RPMI8226 (cell line): ENCODE measurements at regions not wholly inside any gene's neighbourhood (a gene's known extent, or its start where the extent isn't known, plus 50 kb on each side); places are given as distances from the start of the nearest gene placed in this dataset.
A peak's percentile ranks its signal among the peaks of the same experiment; 100 is the strongest.

ENCODE experiments used
- DNase-seq: peaks from one replicate; pipeline ENCODE4 v3.0.0-alpha.2; 2015

DNA sequence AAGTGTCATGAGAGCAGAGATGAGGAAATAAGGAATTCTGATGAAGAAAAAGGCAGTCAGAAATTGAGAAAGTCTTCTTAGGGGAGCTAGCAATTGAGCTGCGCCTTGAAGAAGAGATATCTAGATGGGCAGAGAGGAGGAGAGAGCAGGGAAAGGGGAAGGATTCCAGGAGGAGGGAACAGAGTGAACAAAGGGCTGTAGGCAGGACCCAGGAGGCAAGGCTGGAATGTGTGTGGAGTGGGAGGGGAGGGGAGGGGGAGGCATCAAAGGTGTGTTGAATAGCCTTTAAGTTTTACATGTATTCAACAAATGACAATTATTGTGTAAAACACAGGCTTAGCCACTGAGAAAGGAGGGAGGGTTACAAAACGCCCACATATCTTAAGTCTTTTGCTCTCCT is 164.5 kb downstream of the TDRD15 start:
- DNase-seq = no peak

DNA sequence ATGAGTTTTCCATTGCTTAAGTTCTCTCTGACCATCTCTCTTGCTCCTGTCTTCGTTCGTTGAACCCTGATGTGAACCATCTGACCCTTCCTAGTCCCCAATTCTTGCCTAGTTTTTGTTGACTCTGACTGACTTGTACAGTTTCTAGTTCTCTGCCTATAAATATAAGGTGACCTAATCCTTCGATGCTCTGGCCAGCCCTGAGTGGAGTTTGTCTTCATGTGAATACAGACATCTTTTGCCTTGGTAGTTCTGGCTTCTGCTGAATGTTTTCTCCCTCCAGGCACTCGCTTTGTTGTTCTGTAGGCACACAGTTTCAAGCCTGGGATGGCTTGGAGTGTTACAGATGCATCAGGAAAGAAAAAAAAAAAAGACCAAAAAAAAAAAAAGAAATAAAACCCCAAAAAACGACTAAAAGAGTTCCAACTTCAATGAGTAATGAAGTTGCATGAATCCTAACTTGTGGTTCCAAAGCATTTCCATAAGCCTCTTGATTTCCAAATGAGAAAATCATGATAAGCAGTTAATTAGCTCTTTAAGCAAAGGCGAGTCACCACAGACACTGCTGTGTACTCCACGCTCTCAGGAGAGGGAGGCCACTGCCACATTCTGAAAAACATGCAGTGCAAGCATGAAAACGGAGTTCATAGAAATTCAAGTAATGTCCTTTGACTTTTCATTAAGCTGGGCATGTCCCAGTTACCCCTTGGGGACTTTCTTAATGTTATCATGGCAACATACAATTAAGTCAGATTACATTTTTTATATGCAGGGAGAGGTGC is 165.2 kb downstream of the TDRD15 start:
- DNase-seq = no peak

DNA sequence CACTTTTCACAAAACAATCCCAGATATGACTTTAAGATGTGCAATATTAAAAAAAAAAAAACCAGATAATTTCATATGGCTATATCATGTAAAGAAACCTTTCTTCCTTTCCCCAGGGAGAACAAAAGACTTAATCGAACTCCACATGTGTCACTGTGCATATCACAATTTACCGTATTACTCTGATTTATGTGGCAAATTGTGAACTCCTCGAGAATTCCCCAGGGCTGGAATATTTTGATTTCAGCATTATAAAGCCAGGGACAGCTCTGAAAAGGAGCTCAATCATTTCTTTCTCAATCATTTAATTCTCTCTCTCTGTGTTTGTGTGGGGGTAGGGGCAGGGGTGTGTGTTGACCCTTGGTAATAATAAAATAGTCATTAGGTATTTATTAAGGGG is 165.8 kb downstream of the TDRD15 start:
- no peak for DNase-seq

DNA sequence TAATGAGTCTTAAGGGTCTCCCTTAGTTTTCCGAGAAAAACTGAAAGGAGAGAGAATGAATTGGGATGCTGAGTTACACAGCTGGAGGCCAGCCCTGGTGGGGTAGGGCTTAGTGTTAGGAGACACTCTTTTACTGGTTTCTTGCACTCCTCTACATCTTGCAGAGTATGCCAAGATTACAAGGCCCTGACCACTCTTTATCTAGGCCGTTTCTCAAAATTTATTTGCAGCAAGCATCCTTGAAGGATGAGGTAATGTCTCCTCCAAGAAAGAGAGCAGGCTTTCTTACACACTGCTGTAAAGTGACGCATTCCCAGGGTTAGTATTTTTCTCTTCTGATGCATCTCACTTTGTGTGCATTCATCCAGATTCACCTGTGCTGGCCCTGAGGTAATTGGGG is 166.2 kb downstream of the TDRD15 start:
- no peak for DNase-seq

DNA sequence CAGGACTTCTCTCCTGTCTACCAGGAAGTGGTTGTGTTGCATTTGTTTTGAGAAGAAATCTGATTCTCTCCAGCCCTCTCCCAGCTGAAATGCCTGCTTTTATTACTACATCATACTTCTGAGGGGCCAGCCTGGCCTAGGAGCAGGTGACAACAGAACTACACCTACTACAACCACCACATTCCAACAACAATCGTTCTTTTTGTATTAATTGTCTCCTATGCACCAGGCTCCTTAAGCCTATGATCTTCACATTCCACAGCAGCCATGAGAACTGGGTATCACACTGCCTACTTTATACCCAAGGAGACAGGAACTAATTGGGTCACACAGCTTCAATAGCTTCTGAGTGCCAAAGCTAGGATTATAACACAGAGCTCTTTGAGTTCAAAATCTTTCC is 167.7 kb downstream of the TDRD15 start:
- no peak for DNase-seq

DNA sequence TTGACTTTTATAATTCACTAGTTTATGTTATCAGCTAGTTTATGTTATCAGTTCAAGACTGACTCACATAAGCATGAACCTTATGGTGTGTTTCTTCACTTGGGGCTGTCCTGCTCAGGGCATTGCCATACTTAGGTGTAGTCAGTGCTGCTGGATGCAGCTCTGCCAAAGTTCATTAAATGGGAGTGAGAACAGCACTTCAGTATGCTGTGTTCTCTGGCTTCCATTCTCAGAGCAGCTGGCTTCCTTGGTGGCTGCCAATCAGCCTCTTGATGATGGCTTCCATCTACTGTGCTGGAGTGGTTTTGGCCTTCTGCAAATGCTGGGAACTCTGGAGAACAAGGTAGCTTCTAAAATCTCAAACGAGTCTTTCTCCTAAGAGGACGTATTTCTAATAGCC is 170.7 kb downstream of the TDRD15 start:
- DNase-seq = no peak

DNA sequence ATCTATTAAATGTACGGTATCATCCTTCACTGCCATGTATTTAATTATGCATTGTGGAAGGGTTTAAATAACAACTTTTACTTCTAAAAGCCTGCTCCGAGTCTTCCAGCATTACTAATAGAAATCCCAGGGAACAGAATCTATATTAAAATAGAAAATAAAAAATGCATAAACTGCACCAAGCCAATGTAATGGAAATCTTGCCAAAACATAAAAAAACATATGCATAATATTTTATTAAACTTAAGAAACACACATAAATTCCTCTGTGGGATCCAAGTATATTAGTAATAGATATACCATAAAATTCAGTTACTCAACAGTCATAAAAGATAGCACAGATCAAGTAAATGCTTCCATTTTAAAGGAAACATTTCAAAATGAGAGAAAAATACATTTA is 175.6 kb downstream of the TDRD15 start:
- no peak for DNase-seq

DNA sequence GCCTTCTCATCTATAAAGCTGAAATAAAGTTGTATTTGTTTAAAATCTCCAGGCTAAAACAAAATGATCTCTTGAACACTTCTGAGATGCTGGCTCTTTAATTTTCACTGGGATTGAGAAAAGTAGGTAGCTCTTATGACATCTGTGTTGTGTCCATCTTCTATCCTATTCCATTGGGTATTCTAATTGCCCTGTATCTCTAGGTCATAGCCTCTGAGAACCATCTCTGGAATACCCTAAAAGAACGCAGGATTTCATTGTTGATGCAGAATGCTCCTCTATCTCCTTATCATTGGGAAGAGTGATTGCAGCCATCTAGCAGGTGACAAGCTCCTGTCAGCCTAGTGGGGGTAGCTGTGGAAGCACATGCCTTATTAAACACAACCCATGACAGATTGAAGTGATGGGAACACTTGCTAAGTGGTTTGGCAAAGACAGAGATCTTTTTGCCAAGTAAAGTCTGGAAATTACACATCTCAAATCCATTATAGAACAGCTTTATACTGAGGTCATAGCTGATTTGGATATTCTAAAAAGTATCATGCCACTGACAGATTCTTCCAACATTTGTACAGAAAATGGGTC is 178.2 kb downstream of the TDRD15 start:
- no peak for DNase-seq

DNA sequence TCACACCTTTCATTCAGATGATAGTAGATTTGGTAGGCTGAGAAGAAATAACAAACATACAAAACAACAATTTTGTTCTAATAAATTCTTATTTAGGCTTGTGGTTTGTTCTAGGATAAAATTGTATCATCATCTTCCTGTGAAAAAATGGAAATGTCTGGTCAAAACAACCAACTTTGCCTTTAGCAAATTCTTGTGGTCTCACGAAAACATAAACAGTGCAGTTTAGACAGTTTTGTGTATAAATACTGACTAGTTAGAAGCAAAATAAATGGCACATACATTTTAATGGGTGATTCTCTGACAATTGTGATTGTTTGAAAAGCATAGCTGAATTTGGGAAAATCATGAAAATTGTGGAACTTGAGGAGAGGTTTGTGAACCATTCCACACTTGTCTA is 180.1 kb downstream of the TDRD15 start:
- DNase-seq = no peak

DNA sequence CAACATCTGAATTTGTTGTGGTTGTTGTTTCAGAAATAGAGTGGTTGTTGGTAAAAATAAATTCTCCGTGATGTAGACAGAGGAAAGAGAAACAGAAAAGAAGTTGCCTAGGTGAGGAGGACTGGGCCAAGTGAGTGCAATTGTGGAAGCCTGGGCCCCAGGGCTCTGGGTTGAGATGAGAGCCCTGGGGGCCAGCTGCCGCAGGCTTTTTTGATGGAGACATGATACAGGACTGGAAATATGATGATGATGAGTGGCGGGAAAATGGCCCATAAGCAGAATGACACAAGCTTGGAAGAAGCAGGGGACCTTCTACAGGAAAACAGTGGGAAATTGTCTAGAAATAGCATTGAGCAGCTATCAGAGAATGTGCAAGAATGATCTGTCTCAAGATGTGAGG is 181.8 kb downstream of the TDRD15 start:
- DNase-seq = no peak

DNA sequence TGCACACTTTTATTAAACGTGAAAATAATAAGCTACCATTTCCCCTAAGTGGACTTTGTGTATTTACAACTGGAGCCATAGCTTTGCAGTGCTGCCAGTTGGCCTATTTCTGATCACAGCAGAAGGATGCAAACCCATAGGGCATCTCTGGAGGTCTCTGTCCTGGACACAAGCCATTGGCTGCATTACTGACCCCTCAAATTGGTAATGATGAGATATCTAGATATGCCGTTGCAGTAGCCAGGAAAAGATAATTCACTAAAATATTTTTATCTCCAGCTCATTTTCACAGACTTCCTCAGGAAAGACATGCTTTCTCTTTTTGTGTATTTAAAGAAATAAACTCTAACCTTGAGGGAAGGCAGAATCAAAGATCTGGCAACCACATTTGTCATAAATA is 182.5 kb downstream of the TDRD15 start:
- no peak for DNase-seq

DNA sequence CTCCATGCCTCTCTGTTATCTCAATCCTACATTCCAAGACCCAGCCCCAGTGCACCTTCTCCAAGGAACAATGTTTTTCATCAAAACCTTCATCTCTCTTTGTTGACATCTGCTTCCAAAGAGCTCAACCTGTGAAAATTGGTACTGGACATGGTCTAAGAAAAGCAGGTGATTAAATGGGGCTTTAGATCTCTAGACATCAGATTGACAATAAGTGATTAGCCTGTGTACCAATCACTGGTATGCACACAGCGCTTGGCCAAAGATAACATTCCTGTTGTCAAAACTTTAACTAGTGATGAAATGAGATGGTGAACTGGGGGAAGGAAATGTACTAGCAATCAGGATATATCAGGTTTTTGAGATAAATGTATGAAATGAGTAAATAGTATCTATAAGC is 183.3 kb downstream of the TDRD15 start:
- DNase-seq = no peak

DNA sequence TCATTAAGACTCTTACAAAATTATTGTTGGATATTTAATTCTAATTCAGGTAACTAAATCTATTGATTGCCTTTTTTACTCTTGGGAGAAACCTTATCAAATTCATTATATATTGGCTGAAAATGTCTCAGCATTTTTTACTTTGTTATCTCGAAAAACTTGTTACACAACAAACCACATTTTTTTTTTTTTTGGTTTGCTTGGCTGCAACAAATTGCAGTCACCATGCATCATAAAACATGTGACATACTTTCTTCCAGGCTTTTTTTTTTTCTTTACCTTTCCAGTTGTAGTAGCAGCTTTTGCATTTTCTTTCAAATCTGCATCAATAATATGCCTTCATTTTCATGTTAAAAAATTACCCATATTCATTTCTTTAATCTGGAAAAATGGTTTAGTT is 186.7 kb downstream of the TDRD15 start:
- no peak for DNase-seq

DNA sequence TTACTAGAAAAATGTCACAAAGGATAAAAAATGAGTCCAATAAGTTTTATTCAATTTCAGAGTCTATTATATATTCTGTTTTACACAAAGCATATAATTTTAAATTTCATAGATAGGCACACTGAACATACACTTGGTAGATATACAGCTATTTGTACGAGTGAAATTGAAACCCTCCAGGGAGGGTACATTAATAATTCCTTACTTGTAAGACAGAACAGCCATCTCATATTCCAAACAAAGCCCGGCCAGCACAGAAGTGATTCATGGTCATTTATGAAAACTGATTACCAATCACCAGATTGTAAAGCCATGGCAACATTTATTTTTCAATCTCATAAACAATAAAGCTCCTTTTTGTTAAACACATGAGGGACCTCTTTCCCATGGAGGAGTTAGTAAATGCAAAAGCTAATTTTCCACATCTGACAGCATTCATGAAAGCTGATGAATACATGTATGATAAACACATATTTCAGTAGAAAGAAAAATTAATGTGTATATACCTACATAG is 190.6 kb downstream of the TDRD15 start:
- no peak for DNase-seq

DNA sequence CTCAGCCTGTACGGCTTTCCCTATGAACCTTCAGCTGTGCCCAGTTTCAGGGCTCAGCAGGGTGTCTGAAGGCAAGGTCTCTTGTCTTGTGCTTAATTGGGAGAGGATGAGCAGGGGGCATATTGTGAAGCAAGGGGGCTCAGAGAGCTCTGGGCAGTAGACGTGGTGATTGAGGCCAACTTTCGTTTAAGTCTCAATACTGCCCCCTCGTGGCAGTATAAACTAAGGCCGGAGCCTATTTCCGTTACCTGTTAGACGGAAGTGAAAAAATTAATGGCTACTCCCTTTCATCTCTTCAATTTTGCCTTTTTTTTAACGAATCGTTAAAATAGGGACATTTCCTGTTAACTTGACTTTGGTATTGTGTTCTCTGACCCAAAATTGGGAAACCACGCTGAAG is 193.4 kb downstream of the TDRD15 start:
- peak; percentile 56 for DNase-seq

DNA sequence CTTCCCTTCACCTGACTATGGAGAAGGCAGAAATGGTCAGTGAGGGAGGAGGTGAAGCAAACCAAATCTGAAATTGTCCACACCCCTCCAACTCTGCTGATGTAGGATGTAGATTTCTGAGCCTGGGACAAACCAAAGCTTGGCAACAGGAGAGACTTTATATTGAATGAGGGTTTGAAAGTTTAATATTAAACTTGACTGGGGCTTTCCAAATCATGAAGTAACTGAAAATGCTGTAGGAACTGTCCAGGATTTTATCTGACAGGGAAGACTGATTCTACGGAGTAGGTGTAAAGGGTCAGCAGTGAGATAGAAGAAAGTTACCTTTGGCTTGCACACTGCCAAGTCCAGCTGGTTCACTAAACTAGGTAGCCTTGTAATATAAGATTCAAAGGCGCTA is 194.5 kb downstream of the TDRD15 start:
- DNase-seq = no peak

DNA sequence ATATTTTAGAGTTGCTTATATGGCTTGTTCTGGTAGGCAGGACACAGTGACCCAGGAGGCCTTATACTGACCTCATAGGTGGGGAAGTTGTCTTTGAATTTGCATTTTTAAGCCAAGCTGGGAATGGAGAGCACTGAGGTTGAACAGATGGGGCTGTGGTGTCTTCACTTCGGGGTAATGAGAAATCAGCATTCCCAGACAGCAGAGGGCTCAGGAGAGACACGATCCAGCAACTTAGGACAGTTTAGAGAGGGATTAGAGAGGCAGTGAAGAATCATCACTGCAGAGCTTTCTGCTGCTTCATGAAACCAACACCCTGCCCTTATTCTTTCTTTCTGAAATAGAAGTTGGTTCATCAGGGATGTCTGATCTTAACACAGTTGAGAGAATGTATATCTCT is 202.4 kb downstream of the TDRD15 start:
- no peak for DNase-seq

DNA sequence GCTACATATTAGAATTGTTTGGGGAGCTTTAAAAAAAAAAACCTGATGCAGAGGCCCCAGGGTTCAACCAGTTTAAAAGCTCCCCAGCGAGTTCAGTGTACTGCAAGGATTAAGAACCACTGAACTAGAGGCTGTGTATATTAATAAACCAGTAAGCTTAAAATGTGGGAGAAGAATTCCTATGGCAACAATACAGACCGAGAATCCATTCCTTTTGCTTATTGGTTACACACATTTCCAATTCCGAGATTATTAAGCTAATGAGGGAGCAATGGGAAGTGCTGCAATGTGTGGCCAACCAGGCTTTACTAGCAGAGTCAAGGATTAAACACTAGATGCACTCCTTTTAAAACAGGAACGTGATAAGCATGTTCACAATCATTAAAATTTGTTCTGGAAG is 204.4 kb downstream of the TDRD15 start:
- DNase-seq = no peak

DNA sequence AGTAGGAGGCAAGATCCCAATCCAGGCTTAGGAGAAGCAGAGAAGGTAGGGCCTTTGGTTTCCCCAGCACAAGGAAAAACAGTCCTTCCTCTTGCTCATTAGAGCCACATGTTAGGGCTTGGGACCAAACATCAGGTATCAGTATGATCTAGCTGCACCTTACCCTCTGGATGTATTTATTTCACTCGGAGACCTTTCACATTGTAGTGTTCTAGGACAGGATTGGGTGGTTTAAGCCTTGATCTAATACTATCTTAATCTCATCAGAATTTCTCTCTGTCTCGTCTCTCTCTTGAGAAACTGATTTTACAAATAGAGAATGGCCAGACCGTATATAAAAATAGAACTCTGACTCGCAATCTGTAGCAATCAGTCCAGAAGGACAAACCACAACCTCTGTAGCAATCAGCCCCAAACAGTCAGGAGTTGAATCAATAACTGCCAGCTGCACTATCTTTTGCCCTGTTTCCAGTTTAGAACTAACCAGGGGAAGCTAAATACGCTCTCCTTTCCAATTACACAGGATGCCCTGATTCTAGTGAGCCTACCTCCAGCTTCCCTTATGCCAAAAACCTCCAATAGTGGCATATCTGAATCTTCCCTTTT is 207.1 kb downstream of the TDRD15 start:
- DNase-seq = no peak

DNA sequence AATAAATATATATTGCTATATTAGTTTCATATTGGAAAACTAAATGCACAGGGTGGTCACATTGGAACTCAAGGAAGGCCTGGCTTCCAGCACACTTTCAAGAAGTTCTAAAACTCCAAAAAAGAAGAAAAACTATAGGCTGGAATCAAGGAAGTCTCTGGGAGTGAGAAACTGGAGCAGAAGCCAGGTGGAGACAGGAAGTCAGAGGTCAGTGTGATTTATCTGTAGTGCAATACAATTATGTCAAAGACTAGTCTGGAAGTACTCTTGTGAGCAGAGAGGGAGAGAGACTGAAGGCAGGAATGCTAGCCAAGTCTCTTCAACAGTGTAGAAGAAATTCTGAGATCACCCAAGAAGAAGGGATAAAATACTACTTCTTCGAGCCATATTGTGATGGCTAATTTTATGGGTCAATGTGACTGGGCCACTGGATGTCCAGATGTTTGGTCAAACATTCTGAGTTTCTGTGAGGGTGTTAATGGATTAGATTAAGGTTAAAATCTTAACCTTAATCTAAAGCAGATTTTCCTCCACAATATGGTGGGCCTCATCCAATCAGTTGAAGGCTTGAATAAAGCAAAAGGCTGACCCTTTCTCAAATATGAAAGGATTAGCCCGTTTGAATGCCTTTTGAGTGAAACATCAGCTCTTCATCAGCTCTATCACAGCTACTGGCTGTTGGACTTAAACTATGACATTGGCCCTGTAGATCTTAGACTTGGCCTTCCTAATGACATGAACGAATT is 208.0 kb downstream of the TDRD15 start:
- DNase-seq = no peak

DNA sequence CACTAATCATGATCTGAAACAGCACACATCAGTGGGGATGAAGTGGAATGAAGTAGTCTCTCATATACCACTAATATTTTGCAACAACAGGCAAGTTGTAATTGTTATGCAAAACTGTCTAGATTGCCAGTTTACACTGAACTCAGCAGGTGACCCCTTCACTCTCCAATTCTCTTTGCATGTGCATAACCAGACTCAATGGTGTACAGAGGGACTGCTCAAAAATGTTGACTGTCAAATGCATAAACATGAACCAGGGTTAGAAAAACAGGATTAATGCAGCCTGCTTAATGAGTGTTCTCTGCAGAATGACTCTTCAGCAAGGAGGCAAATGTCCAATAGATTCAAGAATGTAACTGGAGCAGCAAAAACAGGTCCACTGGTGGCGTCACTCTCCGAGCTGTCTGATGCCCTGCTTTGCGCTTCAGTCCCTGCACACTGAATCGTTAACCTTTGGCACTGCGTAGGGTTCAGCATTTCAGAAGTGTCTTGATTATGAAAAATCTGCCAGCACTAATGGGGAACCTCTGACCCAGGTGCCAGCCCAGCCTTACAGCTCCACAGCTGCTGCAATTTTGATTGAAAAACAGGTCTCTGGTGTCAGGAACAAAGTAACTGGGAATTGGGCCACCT is 209.3 kb downstream of the TDRD15 start:
- DNase-seq = no peak

DNA sequence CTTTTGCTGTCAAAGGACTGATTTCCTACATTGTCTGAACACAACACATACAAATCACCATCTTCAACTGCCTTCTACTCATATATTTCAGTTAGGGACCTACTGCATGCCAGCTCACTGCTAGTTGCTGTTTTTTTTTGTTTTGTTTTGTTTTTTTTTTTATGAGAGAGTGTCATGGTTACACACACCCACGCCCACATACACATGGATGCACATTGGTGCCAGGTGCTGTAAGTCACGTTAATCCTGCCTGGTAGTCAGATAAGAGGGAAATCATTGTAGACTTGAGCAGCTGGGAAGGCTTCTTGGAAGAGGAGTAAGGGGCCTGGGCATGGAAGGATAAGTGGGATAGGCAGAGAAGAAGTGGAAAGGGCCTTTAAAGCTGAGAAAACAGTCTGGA is 209.9 kb downstream of the TDRD15 start:
- DNase-seq = no peak

DNA sequence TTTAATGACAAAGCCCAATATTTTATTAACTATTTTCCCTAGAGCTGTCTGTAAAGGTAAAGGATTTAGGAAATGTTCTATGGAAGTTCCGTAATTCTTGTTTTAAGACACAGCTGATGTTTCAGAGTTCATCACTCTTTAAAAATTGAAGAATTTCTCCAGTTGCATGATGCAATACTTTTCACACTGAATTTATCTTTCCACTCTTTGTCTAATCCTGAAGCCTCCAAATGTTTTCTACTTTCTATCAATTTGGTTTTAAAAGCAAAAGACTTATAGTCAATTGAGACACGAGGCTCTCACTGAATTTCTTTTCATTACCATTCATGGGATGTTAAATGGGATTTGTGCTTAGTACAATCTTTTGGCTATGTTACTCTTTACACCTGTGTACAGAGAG is 223.2 kb downstream of the TDRD15 start:
- no peak for DNase-seq
